HG02938 (cell line): ENCODE measurements at regions not wholly inside any gene's neighbourhood (a gene's known extent, or its start where the extent isn't known, plus 50 kb on each side); places are given as distances from the start of the nearest gene placed in this dataset.

Source experiments
- ATAC-seq: cut with Tn5 transposase; IDR thresholded peaks from one replicate; pipeline ENCODE4 v1.9.1; 2021; ENCODE audit warnings: mild to moderate bottlenecking, moderate library complexity; ENCODE audit not compliant: unreplicated experiment

GRCh38 chr21:15233611-15234010 lies 168.8 kb upstream of the NRIP1 start:
- no peak for ATAC-seq

GRCh38 chr21:15236111-15236510 lies 171.3 kb upstream of the NRIP1 start:
- ATAC-seq, result no peak

- no peak for ATAC-seq
These were observed 176.0 kb upstream of the NRIP1 start for GRCh38 chr21:15240848-15241247.

DNA sequence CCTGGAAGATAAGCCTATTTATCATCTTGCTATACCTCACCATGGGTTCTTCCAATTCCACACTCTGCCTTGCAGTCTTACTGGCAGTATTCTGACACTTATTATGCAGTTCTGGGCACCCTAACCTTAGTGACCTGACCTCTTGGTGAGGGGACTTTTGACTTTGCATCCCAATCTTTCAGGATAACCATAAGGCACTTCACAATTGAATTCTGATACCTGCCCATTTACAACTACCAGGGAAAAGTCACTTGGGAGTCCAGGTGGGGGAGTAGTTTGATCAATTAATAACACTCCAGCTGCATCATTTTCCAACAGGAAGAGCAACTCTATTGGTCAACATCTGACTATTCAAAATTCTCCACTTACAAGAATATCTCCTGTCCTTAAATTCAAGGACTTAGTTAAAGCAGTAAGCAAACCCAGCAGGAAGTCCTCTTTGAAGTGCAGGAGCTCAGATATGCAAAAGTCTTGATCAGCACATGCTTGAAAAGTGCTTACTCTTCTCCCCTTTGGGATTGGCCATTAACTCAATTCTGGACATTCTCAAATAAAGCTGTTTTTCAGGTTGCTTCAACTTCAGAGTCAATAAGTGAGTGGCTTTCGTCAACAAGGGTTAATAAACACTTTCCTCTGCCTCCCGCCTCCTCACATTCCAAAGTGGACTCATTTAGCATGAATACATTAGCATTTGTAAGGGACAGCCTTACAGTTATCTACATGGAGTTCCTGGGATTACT lies 177.4 kb upstream of the NRIP1 start:
- ATAC-seq, result no peak

DNA sequence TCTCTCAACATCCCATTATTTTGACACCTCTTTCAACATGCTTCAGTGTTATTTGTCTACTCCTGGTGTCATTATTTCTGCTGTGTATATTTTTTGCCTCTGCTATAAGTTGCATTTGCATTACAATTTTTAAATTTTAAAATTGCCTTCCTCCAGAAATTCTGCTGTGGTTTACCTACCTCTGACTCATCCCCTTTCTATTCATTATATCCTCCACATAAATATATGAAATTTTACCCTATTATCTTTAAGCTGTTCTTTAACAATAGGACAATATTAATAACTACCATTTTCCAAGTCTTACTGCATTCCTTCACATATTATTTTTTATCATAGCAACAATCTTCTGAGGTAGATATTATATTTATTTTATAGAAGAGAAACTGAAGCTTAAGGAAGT lies 178.1 kb upstream of the NRIP1 start:
- no peak for ATAC-seq

DNA sequence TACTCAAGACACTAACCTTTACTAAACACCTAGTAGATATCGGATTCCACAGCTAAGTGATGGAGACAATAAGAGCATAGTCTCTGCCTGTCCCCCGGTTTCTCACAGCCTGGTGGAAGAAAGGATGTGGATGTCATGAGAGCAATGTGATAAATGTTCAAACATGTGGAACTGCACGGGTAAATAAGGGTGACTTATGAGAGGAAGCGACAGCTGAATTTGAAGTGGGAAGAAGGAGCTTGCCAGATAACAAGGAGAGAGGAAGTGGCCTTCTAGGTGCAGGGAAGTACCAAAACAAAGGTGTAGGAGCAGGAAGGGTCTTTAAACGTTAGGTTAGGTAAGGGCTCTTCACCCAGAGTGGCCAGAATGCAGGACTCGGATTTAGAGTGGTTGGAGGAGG lies 178.6 kb upstream of the NRIP1 start:
- no peak for ATAC-seq

DNA sequence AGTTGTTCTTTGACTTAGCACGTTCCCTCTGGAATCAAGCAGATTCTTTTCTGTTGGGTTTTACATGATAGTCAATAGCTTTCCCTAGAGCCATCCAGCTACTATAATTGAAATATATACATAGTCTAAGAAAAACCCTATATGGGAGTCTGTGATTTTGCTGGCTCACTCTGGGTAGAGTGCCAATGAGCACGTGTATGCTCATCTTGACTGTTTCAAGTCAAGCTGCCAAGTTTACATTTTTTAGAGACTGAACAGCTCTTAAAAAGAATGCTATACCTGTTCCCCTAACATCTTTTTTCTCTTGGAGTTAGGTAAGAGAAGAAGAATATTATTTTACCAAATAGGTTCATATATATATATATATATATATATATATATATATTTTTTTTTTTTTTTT lies 182.8 kb upstream of the NRIP1 start:
- no peak for ATAC-seq

GRCh38 chr21:15249285-15249993 lies 184.6 kb upstream of the NRIP1 start:
- ATAC-seq, result no peak

DNA sequence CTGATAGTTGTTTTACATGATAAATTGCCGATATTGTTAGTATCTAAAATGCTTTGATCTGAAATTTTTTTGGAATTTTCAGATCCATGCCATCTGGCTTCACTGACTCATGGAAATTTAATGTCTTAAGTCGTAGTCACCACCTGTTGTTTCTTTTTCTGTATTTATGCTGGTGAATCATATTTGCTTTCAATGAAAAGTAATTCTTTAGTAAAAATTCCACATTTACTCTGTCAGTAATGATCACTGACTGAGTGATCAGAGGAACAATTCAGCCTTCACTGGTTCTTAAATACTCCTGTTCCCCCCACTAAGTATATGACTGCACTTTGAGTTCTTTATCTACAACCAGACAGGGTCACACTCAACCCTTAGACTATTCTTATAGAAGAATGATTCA lies 185.6 kb upstream of the NRIP1 start:
- no peak for ATAC-seq

- no peak for ATAC-seq
These were observed 187.6 kb upstream of the NRIP1 start for GRCh38 chr21:15252431-15252830.

DNA sequence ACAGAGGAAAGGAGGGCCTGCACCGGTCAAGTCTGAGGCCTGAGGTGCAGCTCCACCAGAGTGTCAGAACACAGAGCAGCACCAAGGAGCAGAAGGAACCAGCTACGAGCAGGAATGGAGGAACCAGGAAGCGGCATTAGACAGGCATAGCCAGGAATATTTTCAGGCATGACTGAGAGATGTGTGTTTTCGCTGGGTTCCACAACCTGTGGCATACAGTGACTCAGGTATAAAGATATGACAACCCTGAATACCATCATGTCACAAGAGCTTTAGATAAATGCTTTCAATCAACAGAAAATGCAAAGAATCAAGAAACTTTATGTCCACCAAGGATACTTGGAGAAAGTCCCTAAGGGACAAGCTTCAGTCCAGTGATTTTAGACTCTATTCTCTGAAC lies 189.3 kb upstream of the NRIP1 start:
- ATAC-seq, result no peak

DNA sequence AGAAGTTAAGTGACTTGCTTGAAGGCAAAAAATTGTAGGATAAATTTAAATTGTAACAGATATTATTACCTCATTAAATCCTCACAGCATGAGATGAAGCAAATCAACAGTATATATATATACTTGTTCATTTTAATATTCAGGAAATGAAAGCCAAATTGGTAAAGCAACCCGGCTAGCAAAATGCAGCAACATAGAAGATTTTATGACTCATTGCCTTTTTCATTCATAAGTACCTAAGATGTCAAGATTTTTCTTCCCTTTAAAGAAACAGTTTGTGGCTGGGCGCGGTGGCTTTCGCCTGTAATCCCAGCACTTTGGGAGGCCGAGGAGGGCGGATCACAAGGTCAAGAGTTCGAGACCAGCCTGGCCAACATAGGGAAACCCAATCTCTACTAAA lies 190.5 kb upstream of the NRIP1 start:
- no peak for ATAC-seq

DNA sequence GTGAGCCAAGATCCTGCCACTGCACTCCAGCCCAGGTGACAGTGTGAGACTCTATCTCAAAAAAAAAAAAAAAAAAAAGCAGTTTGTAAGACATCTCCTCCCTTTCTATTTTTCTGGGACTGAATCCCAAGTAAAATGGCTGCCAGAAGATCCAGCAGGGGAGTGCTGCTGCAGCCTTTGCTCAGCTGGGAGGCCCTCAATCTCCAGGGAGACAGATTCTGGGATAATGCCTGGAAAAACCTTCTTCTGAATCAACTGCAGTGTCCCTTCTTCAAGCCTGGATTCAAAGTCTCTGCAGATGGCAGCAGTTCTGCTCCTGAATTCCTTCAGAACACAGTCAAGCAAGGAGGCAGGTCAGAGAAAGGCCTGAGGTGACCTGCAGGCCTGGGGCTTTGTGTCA lies 191.0 kb upstream of the NRIP1 start:
- no peak for ATAC-seq

DNA sequence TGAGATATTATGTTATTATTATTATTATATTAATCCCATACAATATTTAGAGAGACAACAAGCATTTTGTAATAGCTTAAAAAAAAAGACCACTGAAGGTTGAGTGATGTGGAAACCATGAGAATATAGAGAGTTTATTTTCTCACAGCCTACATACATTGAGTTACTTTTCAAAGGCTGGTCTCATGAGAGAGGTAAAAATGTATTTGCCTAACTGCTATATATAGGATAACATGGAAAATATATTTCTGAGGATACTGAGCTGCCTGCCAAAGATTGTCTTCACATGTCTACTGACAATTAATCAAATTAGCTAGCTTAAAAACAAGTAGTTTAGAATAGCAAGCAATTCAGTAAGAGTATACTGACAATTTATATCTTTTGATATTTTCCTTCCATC lies 192.2 kb upstream of the NRIP1 start:
- no peak for ATAC-seq

DNA sequence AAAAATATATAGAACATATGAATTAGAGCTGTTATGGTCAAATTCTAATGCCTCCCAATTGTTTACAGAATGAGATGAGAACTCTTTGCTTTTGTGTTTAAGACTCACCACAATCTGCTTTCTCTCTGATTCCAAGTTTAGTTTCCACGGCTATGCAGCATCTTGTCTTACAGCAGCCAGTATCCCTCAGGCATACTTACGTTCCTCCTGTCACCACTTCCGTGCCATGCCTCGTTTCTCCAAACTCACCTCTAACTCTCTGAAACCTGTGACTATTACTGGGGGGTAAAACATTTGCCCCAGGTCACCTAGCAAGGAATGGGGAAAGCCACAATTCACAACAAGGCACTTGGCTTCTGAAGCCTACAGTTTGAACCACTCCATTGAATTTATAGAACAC lies 192.8 kb upstream of the NRIP1 start:
- no peak for ATAC-seq

DNA sequence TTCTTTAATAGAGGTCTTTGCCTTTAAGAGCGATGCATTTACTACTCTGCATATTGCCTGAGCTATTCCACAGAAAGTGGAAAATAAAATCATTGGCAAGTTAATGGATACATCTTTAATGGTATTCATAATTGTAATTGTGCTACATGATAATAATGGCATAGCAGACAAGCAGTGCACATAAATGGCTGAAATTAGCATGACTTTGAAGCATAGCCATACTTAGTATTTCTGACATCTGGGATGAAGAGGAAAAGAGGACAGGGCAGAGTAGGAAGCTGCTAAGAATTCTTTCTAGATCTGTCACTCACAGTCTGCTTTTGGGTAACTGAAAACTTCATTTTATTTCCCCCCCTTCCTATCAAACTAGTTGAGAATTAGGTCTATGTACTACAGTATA lies 195.0 kb upstream of the NRIP1 start:
- ATAC-seq, result no peak

DNA sequence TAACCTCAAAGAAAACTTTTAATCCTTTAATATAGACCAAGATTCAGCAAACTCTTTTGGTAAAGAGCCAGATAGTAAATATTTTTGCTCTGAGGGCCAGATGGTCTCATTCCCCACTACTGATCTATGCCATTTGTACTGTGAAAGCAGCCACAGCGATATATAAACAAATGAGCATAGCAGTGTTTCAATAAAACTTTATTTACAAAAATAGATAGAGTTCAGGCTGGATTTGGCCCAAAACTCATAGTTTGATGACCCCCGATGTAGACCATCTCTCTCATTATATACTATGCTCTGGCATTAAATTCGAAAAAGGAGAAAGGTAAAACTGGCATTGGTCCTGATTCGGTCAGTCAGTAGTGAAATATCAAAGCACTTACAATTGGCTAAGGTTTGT lies 195.8 kb upstream of the NRIP1 start:
- no peak for ATAC-seq

DNA sequence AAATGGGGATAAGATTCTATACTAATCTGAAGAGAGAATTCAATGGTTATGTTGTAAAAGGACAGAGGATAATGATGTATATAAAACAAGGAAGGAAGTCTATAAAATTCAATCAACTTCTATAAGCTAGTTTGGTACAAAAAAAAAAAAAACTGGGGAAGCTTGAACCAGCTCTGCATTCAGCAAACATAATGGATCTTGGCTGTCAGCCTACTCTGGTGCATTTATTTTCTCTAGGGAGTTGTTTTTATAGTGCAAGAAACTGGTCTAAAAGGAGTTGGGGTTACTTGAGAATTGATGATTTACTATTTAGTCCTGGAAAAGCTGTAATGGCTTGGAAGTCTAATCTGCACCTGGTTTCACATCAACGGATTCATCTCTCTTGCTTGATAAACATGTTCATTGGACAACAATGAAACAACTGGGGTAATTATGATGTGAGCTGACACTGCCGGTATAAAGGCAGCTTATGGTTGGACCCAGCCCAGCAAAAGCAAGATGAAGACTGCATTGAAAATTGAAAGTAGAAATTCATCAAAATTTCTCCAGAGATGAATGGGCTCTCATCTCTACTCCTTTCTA lies 199.4 kb upstream of the NRIP1 start:
- no peak for ATAC-seq

GRCh38 chr21:15272171-15272570 lies 207.4 kb upstream of the NRIP1 start:
- ATAC-seq, result no peak

GRCh38 chr21:15272591-15272990 lies 207.8 kb upstream of the NRIP1 start:
- ATAC-seq, result no peak

DNA sequence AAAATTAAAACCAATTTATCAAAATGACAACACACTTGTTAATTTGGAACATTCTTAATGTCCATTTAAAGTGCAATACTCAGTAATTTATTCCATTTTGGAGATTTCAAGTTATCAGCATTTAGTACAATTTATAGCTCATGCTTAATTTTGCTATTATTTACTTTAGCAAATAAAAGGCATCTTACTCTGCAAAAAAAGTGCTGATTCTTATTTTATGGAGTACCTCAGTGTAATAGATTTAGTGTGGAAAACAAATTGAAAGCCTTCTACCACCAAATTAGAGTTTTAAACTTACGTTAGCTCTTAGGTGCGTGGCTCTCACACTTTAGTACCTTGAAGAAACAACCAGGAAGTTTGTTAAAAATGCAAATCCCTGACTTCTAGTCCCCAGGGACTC lies 208.4 kb upstream of the NRIP1 start:
- ATAC-seq, result no peak

GRCh38 chr21:15274701-15275485 lies 210.1 kb upstream of the NRIP1 start:
- no peak for ATAC-seq
